B cell (primary cell): ENCODE measurements at regions not wholly inside any gene's neighbourhood (a gene's known extent, or its start where the extent isn't known, plus 50 kb on each side); places are given as distances from the start of the nearest gene placed in this dataset.

ENCODE experiments used
- ATAC-seq: fragments of 200-7000 bp; cut with Tn5 transposase; one replicate; pipeline ENCODE4 v1.10.0; 2021; ENCODE audit warnings: low read depth, mild to moderate bottlenecking, moderate number of reproducible peaks, moderate library complexity
- CTCF ChIA-PET: fragments of 350-600 bp; sonication (Branson Sonifier 250); formaldehyde crosslinking; loops from one replicate; lab custom pipeline; 2021; ENCODE audit warnings: antibody characterized with exemption, inconsistent platforms; lab: Charles Lee
- POLR2A ChIA-PET: fragments of 350-600 bp; sonication (Branson Sonifier 250); formaldehyde crosslinking; loops from one replicate; lab custom pipeline; 2021; ENCODE audit warnings: antibody characterized with exemption; lab: Charles Lee
- DNase-seq: peaks from one replicate; pipeline ENCODE4 v3.0.0; 2013
- H2AFZ ChIP-seq: 2 replicates; pipeline ENCODE4 v1.6.1; 2012; ENCODE audit warnings: mild to moderate bottlenecking, low read depth, low read length; ENCODE audit not compliant: insufficient read depth, poor library complexity, severe bottlenecking
- H3K27ac ChIP-seq, 2 donors: 1 replicate in 1 of 2; 2 replicates in 1 of 2; pipeline ENCODE4 v1.5.1; 2012 to 2013; ENCODE audit warnings: low read length in 2 of 2, mild to moderate bottlenecking in 2 of 2, moderate library complexity in 1 of 2
- H3K27me3 ChIP-seq, 4 experiments: fragments of 200-600 bp in 1 of 4; sonication (generic) in 1 of 4; replicated peaks in 1 of 4; 1 replicate in 2 of 4; 2 replicates in 2 of 4; pipeline versions ENCODE4 v1.6.1 to v1.7.0; 2013 to 2016; ENCODE audit warnings: low read length in 3 of 4, mild to moderate bottlenecking in 2 of 4, mixed read lengths in 1 of 4, moderate library complexity in 1 of 4; ENCODE audit not compliant: insufficient read depth in 4 of 4, control insufficient read depth in 3 of 4; ENCODE audit errors: control extremely low read depth in 1 of 4
- H3K36me3 ChIP-seq, 2 experiments: replicated peaks in 1 of 2; 1 replicate in 1 of 2; 2 replicates in 1 of 2; pipeline versions ENCODE4 v1.6.1 to v1.7.1; 2013; ENCODE audit warnings: low read length in 1 of 2; ENCODE audit not compliant: insufficient read depth in 2 of 2, control insufficient read depth in 1 of 2; ENCODE audit errors: control extremely low read depth in 1 of 2, extremely low read depth in 1 of 2
- H3K4me1 ChIP-seq, 2 donors: fragments of 200-600 bp in 1 of 2; sonication (generic) in 1 of 2; 1 replicate in 1 of 2; 2 replicates in 1 of 2; pipeline versions ENCODE4 v1.5.1 to v1.6.1; 2013 to 2017; ENCODE audit warnings: low read length in 2 of 2; ENCODE audit not compliant: control insufficient read depth in 2 of 2, insufficient read depth in 2 of 2
- H3K4me2 ChIP-seq: replicated peaks from 2 replicates; pipeline ENCODE3; 2012; ENCODE audit warnings: mild to moderate bottlenecking, low read depth, low read length; ENCODE audit not compliant: poor library complexity, severe bottlenecking
- H3K4me3 ChIP-seq, 5 experiments: fragments of 200-600 bp in 1 of 5; sonication (generic) in 1 of 5; 1 replicate in 3 of 5; 2 replicates in 2 of 5; pipeline versions ENCODE4 v1.5.1 to v1.7.0; 2011 to 2016; ENCODE audit warnings: low read length in 4 of 5, mild to moderate bottlenecking in 4 of 5, low read depth in 2 of 5, control low read depth in 1 of 5, moderate library complexity in 1 of 5; ENCODE audit not compliant: insufficient read depth in 1 of 5; ENCODE audit errors: control extremely low read depth in 1 of 5, extremely low read depth in 1 of 5
- H3K79me2 ChIP-seq: fragments of 200-600 bp; sonication (generic); one replicate; pipeline ENCODE4 v1.6.0; 2016; ENCODE audit warnings: low read length; ENCODE audit not compliant: control insufficient read depth, insufficient read depth
- H3K9ac ChIP-seq: fragments of 200-600 bp; sonication (generic); 2 replicates; pipeline ENCODE4 v1.6.1; 2017; ENCODE audit warnings: mild to moderate bottlenecking, low read length, moderate library complexity
- H3K9me3 ChIP-seq, 3 donors: one replicate each; pipeline versions ENCODE4 v1.6.1 to v1.7.1; 2013; ENCODE audit warnings: low read length in 2 of 3; ENCODE audit not compliant: control insufficient read depth in 2 of 3, insufficient read depth in 1 of 3; ENCODE audit errors: control extremely low read depth in 1 of 3
- H4K20me1 ChIP-seq: 2 replicates; pipeline ENCODE4 v1.6.0; 2012; ENCODE audit warnings: mild to moderate bottlenecking, low read length; ENCODE audit not compliant: insufficient read depth, control insufficient read depth, poor library complexity, severe bottlenecking
- H3K27ac Mint-ChIP-seq: one replicate; pipeline ENCODE4 v1.8.0; 2021; ENCODE audit warnings: mixed read lengths
- H3K27me3 Mint-ChIP-seq: one replicate; pipeline ENCODE4 v1.8.0; 2021; ENCODE audit warnings: mixed read lengths
- H3K4me1 Mint-ChIP-seq: one replicate; pipeline ENCODE4 v1.8.0; 2021; ENCODE audit warnings: mixed read lengths
- H3K4me3 Mint-ChIP-seq: one replicate; pipeline ENCODE4 v1.8.0; 2021; ENCODE audit warnings: mixed read lengths
- H3K9me3 Mint-ChIP-seq: one replicate; pipeline ENCODE4 v1.8.0; 2022; ENCODE audit warnings: mixed read lengths; ENCODE audit not compliant: insufficient read depth
- EZH2 ChIP-seq: IDR thresholded peaks from 2 replicates; pipeline ENCODE4 v1.6.1; 2012; ENCODE audit warnings: borderline replicate concordance, low read depth, mild to moderate bottlenecking, moderate library complexity, low read length; ENCODE audit not compliant: insufficient read depth, poor library complexity, severe bottlenecking
- WGBS: methylation state at CpG from one replicate; pipeline ENCODE4 v1.1.5; 2013; ENCODE audit warnings: missing lambda C conversion rate; ENCODE audit not compliant: insufficient coverage; 5-methylcytosine and 5-hydroxymethylcytosine counted together
- intact Hi-C: fragments of 100-400 bp; cut with micrococcal nuclease; formaldehyde crosslinking; loops from one replicate; pipeline ENCODE4 v1.10.0; 2022
- TF ChIP-seq, protein P1 (sequence below): fragments of 200-600 bp; IDR thresholded peaks from one replicate; pipeline ENCODE4 v1.8.0; 2022; ENCODE audit warnings: antibody characterized with exemption, mild to moderate bottlenecking

DNA sequence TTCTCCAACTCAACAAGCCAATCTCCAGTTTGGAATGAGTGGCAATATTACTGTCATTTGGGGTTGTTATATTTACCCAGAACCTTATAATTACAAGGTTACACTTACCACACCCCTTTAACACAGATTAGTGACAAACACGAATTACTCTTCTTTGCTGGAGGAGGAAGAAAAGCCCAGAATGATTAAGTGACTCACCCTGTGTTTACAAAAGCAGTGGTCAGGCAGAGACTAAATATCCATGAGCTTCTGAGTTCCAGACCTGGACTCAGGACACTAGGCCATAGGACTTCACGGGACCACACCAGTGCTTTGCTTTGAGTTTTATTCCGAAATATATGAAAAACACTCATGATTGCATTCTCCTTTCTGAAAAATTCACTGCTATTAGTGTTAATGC, 370.8 kb downstream of the TLE1 start:
- WGBS, result 90% methylated on average over 2 of the region's 3 CpGs
- Histone ChIP-seq H3K27me3 (no peaks in the 10 kb centered on the region), H3K79me2 (no peaks in the 10 kb centered on the region), H3K4me3 (no peak overlapping the region), H3K4me1 (no peaks in the 10 kb centered on the region), H3K9ac (no peak overlapping the region), H3K27ac (no peak overlapping the region), H3K9me3 (no peaks in the 10 kb centered on the region), H3K4me2 (no peak overlapping the region), H2AFZ (no peak overlapping the region), H4K20me1 (no peaks in the 10 kb centered on the region), H3K36me3 (no peaks in the 10 kb centered on the region)
- ATAC-seq (no peak), DNase-seq (no peak)
- no peaks in the 10 kb centered on the region for H3K9me3 Mint-ChIP-seq
- ChIA-PET POLR2A (no interaction called here), CTCF (no interaction called here)
- intact Hi-C loops, result no loop called here
- H3K27ac Mint-ChIP-seq, result no peak overlapping the region
- TF ChIP-seq EZH2, result no peak
- TF ChIP-seq, protein P1, sequence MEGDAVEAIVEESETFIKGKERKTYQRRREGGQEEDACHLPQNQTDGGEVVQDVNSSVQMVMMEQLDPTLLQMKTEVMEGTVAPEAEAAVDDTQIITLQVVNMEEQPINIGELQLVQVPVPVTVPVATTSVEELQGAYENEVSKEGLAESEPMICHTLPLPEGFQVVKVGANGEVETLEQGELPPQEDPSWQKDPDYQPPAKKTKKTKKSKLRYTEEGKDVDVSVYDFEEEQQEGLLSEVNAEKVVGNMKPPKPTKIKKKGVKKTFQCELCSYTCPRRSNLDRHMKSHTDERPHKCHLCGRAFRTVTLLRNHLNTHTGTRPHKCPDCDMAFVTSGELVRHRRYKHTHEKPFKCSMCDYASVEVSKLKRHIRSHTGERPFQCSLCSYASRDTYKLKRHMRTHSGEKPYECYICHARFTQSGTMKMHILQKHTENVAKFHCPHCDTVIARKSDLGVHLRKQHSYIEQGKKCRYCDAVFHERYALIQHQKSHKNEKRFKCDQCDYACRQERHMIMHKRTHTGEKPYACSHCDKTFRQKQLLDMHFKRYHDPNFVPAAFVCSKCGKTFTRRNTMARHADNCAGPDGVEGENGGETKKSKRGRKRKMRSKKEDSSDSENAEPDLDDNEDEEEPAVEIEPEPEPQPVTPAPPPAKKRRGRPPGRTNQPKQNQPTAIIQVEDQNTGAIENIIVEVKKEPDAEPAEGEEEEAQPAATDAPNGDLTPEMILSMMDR, result no peak
- H3K27me3 Mint-ChIP-seq, result no peaks in the 10 kb centered on the region
- H3K4me3 Mint-ChIP-seq, result no peak overlapping the region
- H3K4me1 Mint-ChIP-seq, result no peaks in the 10 kb centered on the region

DNA sequence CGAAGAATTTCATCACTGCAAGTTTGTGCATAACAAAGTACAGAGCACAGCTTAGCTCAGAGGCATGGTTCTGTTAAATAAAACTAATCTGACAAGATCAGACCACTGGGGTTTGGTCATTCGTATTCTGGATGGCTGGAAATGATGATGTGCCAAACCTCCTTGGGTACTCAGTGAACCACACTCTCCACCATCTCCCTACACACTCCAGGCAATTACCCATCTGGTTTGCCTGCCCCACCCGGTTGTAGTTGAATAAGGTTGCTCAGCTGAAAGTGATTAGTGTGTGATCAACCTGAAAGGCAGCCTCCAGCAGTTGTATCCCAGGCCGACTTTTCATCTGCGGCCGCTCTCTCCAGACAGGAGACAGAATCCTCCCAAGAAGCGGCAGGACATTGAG, 371.4 kb downstream of the TLE1 start:
- Mint-ChIP-seq H3K27ac (no peak overlapping the region), H3K9me3 (no peaks in the 10 kb centered on the region), H3K4me3 (no peak overlapping the region), H3K4me1 (no peaks in the 10 kb centered on the region), H3K27me3 (no peaks in the 10 kb centered on the region)
- TF ChIP-seq, protein P1, result no peak
- no peak for TF ChIP-seq EZH2
- H3K4me1 ChIP-seq, result no peaks in the 10 kb centered on the region
- ChIA-PET CTCF (no interaction called here), POLR2A (no interaction called here)
- intact Hi-C loops, result no loop called here
- WGBS, result 100% methylated on average over 4 of the region's 7 CpGs
- no peaks in the 10 kb centered on the region for H3K36me3 ChIP-seq
- H3K9ac ChIP-seq, result no peak overlapping the region
- DNase-seq (no peak), ATAC-seq (no peak)
- no peaks in the 10 kb centered on the region for H3K9me3 ChIP-seq
- H3K4me2 ChIP-seq, result no peak overlapping the region
- no peaks in the 10 kb centered on the region for H4K20me1 ChIP-seq
- H3K27me3 ChIP-seq, result no peaks in the 10 kb centered on the region
- no peak overlapping the region for H2AFZ ChIP-seq
- no peaks in the 10 kb centered on the region for H3K79me2 ChIP-seq
- H3K4me3 ChIP-seq, result no peak overlapping the region
- H3K27ac ChIP-seq, result no peak overlapping the region
